Breast epithelium (tissue), 4 donors: ENCODE measurements at regions not wholly inside any gene's neighbourhood (a gene's known extent, or its start where the extent isn't known, plus 50 kb on each side); places are given as distances from the start of the nearest gene placed in this dataset.

Experiments used
- DNase-seq, 2 donors: peaks; one replicate each; pipeline ENCODE4 v3.0.0-alpha.2; 2019; ENCODE audit warnings: low spot score in 2 of 2
- H3K27ac ChIP-seq, 2 donors: fragments of 200-600 bp; sonication (generic) in 1 of 2; one replicate each; pipeline ENCODE4 v1.5.1; 2016 to 2019; ENCODE audit warnings: mild to moderate bottlenecking in 1 of 2
- H3K27me3 ChIP-seq, 2 donors: fragments of 200-600 bp; sonication (generic) in 1 of 2; one replicate each; pipeline versions ENCODE4 v1.5.1 to v1.6.0; 2017 to 2019; ENCODE audit warnings: control low read depth in 1 of 2, mild to moderate bottlenecking in 1 of 2
- H3K36me3 ChIP-seq: fragments of 200-600 bp; one replicate; pipeline ENCODE4 v1.5.1; 2019
- H3K4me1 ChIP-seq, 2 donors: fragments of 200-600 bp; sonication (generic); one replicate each; pipeline ENCODE4 v1.5.1; 2016 to 2019; ENCODE audit warnings: control low read depth in 1 of 2
- H3K4me3 ChIP-seq, 3 donors: fragments of 200-600 bp; sonication (generic); 1 replicate in 2 of 3; 2 replicates in 1 of 3; pipeline ENCODE4 v1.5.1; 2016 to 2019; ENCODE audit warnings: mild to moderate bottlenecking in 3 of 3, moderate library complexity in 2 of 3
- H3K9me3 ChIP-seq, 2 donors: fragments of 200-600 bp; sonication (generic) in 1 of 2; one replicate each; pipeline ENCODE4 v1.5.1; 2016 to 2019; ENCODE audit warnings: control low read depth in 1 of 2
- CTCF ChIP-seq, 3 donors: fragments of 450-650 bp; IDR thresholded peaks; one replicate each; pipeline ENCODE4 v1.5.1; 2016 to 2017; ENCODE audit warnings: antibody characterized with exemption in 3 of 3, mild to moderate bottlenecking in 3 of 3, moderate library complexity in 3 of 3
- POLR2A ChIP-seq: fragments of 450-650 bp; IDR thresholded peaks from one replicate; pipeline ENCODE4 v1.6.1; 2016; ENCODE audit warnings: antibody characterized with exemption, mild to moderate bottlenecking, moderate library complexity
- POLR2AphosphoS5 ChIP-seq, 3 donors: sonication (generic); formaldehyde crosslinking; IDR thresholded peaks; one replicate each; pipeline ENCODE4 v1.6.1; 2017; ENCODE audit warnings: antibody characterized with exemption in 3 of 3
- intact Hi-C: fragments of 100-400 bp; cut with DNase I; formaldehyde crosslinking; loops from one replicate; pipeline ENCODE4 v1.15.1; 2023; ENCODE audit warnings: low total_unique reads

- Histone ChIP-seq H3K27me3 (no peaks in the 10 kb centered on the region), H3K4me1 (no peaks in the 10 kb centered on the region), H3K9me3 (no peaks in the 10 kb centered on the region), H3K36me3 (no peaks in the 10 kb centered on the region), H3K27ac (no peak overlapping the region), H3K4me3 (no peak overlapping the region)
- no peak for DNase-seq
- intact Hi-C loops, result loop anchor here (5.0 kb wide), 1 partner anchor 1383 kb away; no protein-coding TSS in a partner anchor
- TF ChIP-seq POLR2AphosphoS5 (IDR thresholded peaks at IDR 0.05) (no peak), CTCF (IDR thresholded peaks at IDR 0.05) (no peak), POLR2A (no peak)
These were observed 373.8 kb upstream of the RAB6C start for GRCh38 chr2:129605646-129606045.

DNA sequence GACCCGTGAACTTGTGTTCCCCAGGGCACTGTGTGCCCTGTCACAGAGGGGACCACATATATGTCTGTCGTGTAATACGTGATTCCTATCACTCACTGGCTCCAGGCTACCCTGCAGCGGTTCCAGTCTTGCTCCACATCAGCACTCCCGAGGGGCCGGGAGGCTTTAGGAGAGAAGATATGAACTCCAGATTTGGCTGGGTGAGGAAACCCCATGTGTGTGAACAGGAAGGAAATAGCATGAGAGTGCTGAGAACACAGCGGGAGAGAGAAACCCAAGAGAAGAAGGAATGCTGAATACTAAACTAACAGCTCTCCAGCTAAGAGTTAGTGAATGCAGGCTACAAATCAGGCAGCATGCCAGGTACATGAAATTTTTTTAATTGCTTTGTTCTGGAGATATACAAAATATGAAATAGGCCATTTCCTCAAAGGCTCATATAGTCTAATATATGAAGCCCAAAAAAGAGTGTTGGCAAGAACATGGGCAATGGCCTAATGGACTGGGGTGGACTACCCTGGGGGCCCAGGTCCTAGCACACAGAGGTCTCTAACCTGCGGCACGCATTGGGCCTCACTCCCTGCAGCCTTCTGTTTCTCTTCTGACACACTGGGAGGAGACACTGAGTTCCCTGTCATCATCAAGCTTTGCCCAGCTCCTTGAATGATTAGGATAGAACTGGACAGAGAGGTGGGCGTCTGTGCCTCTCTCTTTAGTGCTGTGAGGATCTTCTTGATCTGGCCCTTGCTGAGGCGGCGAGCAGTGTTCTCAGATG lies 372.8 kb upstream of the RAB6C start:
- no peak for TF ChIP-seq CTCF (IDR thresholded peaks at IDR 0.05)
- no peak for TF ChIP-seq POLR2AphosphoS5 (IDR thresholded peaks at IDR 0.05)
- no peak for TF ChIP-seq POLR2A
- H3K4me3 ChIP-seq, result no peak overlapping the region
- no peaks in the 10 kb centered on the region for H3K9me3 ChIP-seq
- no peaks in the 10 kb centered on the region for H3K4me1 ChIP-seq
- no peaks in the 10 kb centered on the region for H3K27me3 ChIP-seq
- H3K27ac ChIP-seq, result no peak overlapping the region
- H3K36me3 ChIP-seq, result no peaks in the 10 kb centered on the region
- intact Hi-C loops, result loop anchor here (5.0 kb wide), 1 partner anchor 1384 kb away; no protein-coding TSS in a partner anchor
- DNase-seq, result no peak

- TF ChIP-seq POLR2A, result no peak
- no peak for TF ChIP-seq POLR2AphosphoS5 (IDR thresholded peaks at IDR 0.05)
- TF ChIP-seq CTCF (IDR thresholded peaks at IDR 0.05), result no peak
- Histone ChIP-seq H3K4me1 (no peaks in the 10 kb centered on the region), H3K4me3 (no peak overlapping the region), H3K9me3 (no peaks in the 10 kb centered on the region), H3K27me3 (no peaks in the 10 kb centered on the region), H3K27ac (no peak overlapping the region), H3K36me3 (no peaks in the 10 kb centered on the region)
- DNase-seq, result no peak
- intact Hi-C loops, result loop anchor here (5.0 kb wide), 1 partner anchor 1387 kb away; no protein-coding TSS in a partner anchor
These were observed 370.2 kb upstream of the RAB6C start for GRCh38 chr2:129609224-129609623.

DNA sequence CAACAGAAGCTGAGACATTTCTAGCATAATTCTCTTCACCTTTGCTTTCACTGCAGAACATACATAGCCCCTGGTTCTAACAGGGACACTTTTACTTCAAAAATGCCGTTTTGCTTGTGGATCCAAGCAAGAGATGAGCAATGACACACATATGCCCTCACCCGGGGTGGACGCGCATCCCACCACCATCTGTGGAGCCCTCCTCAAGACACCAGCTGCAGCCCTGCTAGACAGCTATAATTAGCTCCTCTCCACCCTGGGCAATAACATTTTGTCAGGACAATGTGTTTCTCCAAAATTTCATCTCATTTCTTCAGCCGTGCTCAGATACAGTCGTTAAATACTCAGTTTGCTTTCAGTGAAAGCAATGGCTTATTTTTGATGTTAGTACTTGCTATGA lies 368.7 kb upstream of the RAB6C start:
- Histone ChIP-seq H3K4me1 (no peaks in the 10 kb centered on the region), H3K27me3 (no peaks in the 10 kb centered on the region), H3K4me3 (no peak overlapping the region), H3K36me3 (no peaks in the 10 kb centered on the region), H3K9me3 (no peaks in the 10 kb centered on the region), H3K27ac (no peak overlapping the region)
- TF ChIP-seq CTCF (IDR thresholded peaks at IDR 0.05), result no peak
- no peak for TF ChIP-seq POLR2A
- no peak for TF ChIP-seq POLR2AphosphoS5 (IDR thresholded peaks at IDR 0.05)
- intact Hi-C loops, result no loop called here
- DNase-seq, result no peak

GRCh38 chr2:129611471-129611870 lies 368.0 kb upstream of the RAB6C start:
- Histone ChIP-seq H3K9me3 (no peaks in the 10 kb centered on the region), H3K4me1 (no peaks in the 10 kb centered on the region), H3K4me3 (no peak overlapping the region), H3K27me3 (no peaks in the 10 kb centered on the region), H3K36me3 (no peaks in the 10 kb centered on the region), H3K27ac (no peak overlapping the region)
- TF ChIP-seq POLR2AphosphoS5 (IDR thresholded peaks at IDR 0.05) (no peak), POLR2A (no peak), CTCF (IDR thresholded peaks at IDR 0.05) (no peak)
- DNase-seq, result no peak
- intact Hi-C loops, result no loop called here
